K562 (cell line): ENCODE measurements at regions not wholly inside any gene's neighbourhood (a gene's known extent, or its start where the extent isn't known, plus 50 kb on each side); places are given as distances from the start of the nearest gene placed in this dataset.

Source experiments
- ATAC-seq: fragments of 200-7000 bp; cut with Tn5 transposase; 3 replicates; pipeline ENCODE4 v1.9.1; 2020; ENCODE audit warnings: moderate library complexity
- BruUV-seq: library from RNA; stranded (reverse); fragments of 400-500 nt; replicated peaks from 2 replicates; lab custom pipeline; 2021; lab: Mats Ljungman, UMichigan
- CTCF ChIA-PET: fragments of 300-600 bp; formaldehyde crosslinking; extraction: SDS; loops from one replicate; lab custom pipeline; 2021; ENCODE audit warnings: low intra/inter-chr PET ratio; lab: Yijun Ruan, JAX
- POLR2A ChIA-PET: fragments of 300-600, 350-650 bp; sonication (Branson Sonifier 250); formaldehyde crosslinking; extraction: SDS; loops from one replicate; lab custom pipeline; 2021; ENCODE audit warnings: antibody characterized with exemption, inconsistent platforms; lab: Yijun Ruan, JAX
- DNase-seq, 4 experiments: peaks; one replicate each; pipeline versions ENCODE4 v3.0.0 to v3.0.0-alpha.2; 2011 to 2018; ENCODE audit warnings: low spot score in 3 of 4, mixed read lengths in 3 of 4; ENCODE audit errors: extremely low read depth in 1 of 4
- FAIRE-seq: peaks from 2 replicates; lab custom pipeline; 2011; peaks lifted over from hg19 to GRCh38; lab: Jason Lieb, UNC
- H2AFZ ChIP-seq: 2 replicates; pipeline ENCODE4 v1.6.0; 2011; ENCODE audit warnings: low read depth, low read length, control low read depth, inconsistent platforms
- H3K27ac ChIP-seq: fragments of 200-600 bp; 3 replicates; pipeline ENCODE4 v1.8.0; 2011; ENCODE audit warnings: low read depth, mild to moderate bottlenecking, control low read depth, inconsistent platforms, low read length, moderate library complexity, mixed read lengths; ENCODE audit errors: extremely low read depth
- H3K27me3 ChIP-seq, 2 experiments: fragments of 300-600 bp in 1 of 2; 2 replicates in 1 of 2; 3 replicates in 1 of 2; pipeline versions ENCODE4 v1.6.0 to v1.8.0; 2011; ENCODE audit warnings: inconsistent platforms in 2 of 2, low read length in 2 of 2, mild to moderate bottlenecking in 1 of 2, mixed read lengths in 1 of 2, moderate library complexity in 1 of 2; ENCODE audit not compliant: control insufficient read depth in 2 of 2, insufficient read depth in 2 of 2
- H3K36me3 ChIP-seq: fragments of 300-600 bp; 3 replicates; pipeline ENCODE4 v1.8.0; 2011; ENCODE audit warnings: mild to moderate bottlenecking, low read length, inconsistent platforms; ENCODE audit not compliant: control insufficient read depth, insufficient read depth
- H3K4me1 ChIP-seq, 2 experiments: fragments of 200-600 bp in 1 of 2; replicated peaks in 1 of 2; 2 replicates in 1 of 2; 3 replicates in 1 of 2; pipeline versions ENCODE4 v1.5.1 to v1.8.0; 2011; ENCODE audit warnings: inconsistent platforms in 2 of 2, low read length in 2 of 2, mild to moderate bottlenecking in 1 of 2, mixed read lengths in 1 of 2, moderate library complexity in 1 of 2; ENCODE audit not compliant: control insufficient read depth in 2 of 2, insufficient read depth in 2 of 2
- H3K4me2 ChIP-seq: 2 replicates; pipeline ENCODE4 v1.6.1; 2011; ENCODE audit warnings: low read length, control low read depth, inconsistent platforms, mixed read lengths; ENCODE audit not compliant: insufficient read depth
- H3K4me3 ChIP-seq: fragments of 200-600 bp; sonication (generic), shearing (Covaris generic); 2 replicates; pipeline ENCODE4 v1.5.1; 2016; ENCODE audit warnings: control low read depth, inconsistent platforms
- H3K79me2 ChIP-seq: fragments of 200-600 bp; 3 replicates; pipeline ENCODE4 v1.8.0; 2011; ENCODE audit warnings: low read length, inconsistent platforms; ENCODE audit not compliant: control insufficient read depth, insufficient read depth
- H3K9ac ChIP-seq, 2 experiments: 2 replicates each; pipeline versions ENCODE4 v1.6.0 to v1.6.1; 2011; ENCODE audit warnings: low read depth in 2 of 2, low read length in 2 of 2, control low read depth in 1 of 2, inconsistent platforms in 1 of 2, mild to moderate bottlenecking in 1 of 2, mixed read lengths in 1 of 2; ENCODE audit not compliant: insufficient read depth in 1 of 2
- H3K9me1 ChIP-seq: one replicate; pipeline ENCODE4 v1.6.0; 2011; ENCODE audit warnings: inconsistent platforms, mild to moderate bottlenecking, low read length, moderate library complexity; ENCODE audit not compliant: control insufficient read depth, insufficient read depth
- H3K9me3 ChIP-seq: replicated peaks from 2 replicates; pipeline ENCODE4 v1.5.1; 2011; ENCODE audit warnings: low read depth, low read length, inconsistent platforms; ENCODE audit not compliant: control insufficient read depth, insufficient read depth
- H4K20me1 ChIP-seq: replicated peaks from 2 replicates; pipeline ENCODE4 v1.6.1; 2011; ENCODE audit warnings: low read length, inconsistent platforms, mixed read lengths; ENCODE audit not compliant: control insufficient read depth, insufficient read depth
- CEBPB ChIP-seq: fragments of 450-650 bp; IDR thresholded peaks from 2 replicates; pipeline ENCODE4 v1.6.1; 2016; ENCODE audit warnings: missing genetic modification characterization, missing compliant biosample characterization
- CHD2 ChIP-seq: IDR thresholded peaks from 2 replicates; pipeline ENCODE4 v1.6.1; 2011; ENCODE audit warnings: low read depth, low read length
- MAZ ChIP-seq, 2 experiments: fragments of 450-650 bp in 1 of 2; sonication (generic) in 1 of 2; formaldehyde crosslinking; IDR thresholded peaks in 1 of 2; conservative IDR thresholded peaks in 1 of 2; 2 replicates each; pipeline versions ENCODE4 v1.4.0 to v1.5.0; 2020; ENCODE audit warnings: mild to moderate bottlenecking in 1 of 2, missing genetic modification reagents in 1 of 2
- MCM2 ChIP-seq: fragments of 450-650 bp; IDR thresholded peaks from 2 replicates; pipeline ENCODE4 v1.6.1; 2017; ENCODE audit warnings: low read depth, mild to moderate bottlenecking
- ZNF197 ChIP-seq: fragments of 200-800 bp; sonication (Bioruptor generic); IDR thresholded peaks from 2 replicates; pipeline ENCODE4 v1.6.1; 2016; ENCODE audit warnings: low read depth, missing genetic modification characterization, missing compliant biosample characterization
- WGBS: fragments of 100-300 bp; shearing (Covaris generic); methylation state at CpG from one replicate; pipeline ENCODE4 v1.1.6; 2016; ENCODE audit warnings: low coverage, mixed read lengths; ENCODE audit not compliant: insufficient coverage; ENCODE audit errors: missing lambda C conversion rate; 5-methylcytosine and 5-hydroxymethylcytosine counted together
- in situ Hi-C: fragments of 300-500 bp; cut with MboI; formaldehyde crosslinking; loops from 4 replicates; pipeline ENCODE4 v1.15.0; 2018; ENCODE audit warnings: inconsistent platforms, mixed read lengths
- intact Hi-C: fragments of 100-400 bp; cut with micrococcal nuclease; formaldehyde crosslinking; loops from 2 replicates; pipeline ENCODE4 v1.14.2; 2022
- TF ChIP-seq, protein P1 (sequence below): IDR thresholded peaks from 3 replicates; pipeline ENCODE4 v1.6.1; 2011; ENCODE audit warnings: borderline replicate concordance, mild to moderate bottlenecking; ENCODE audit not compliant: insufficient read length, insufficient read depth
- TF ChIP-seq, protein P2 (sequence below): sonication (generic); formaldehyde crosslinking; IDR thresholded peaks from 2 replicates; pipeline ENCODE4 v1.8.0; 2023; ENCODE audit warnings: missing genetic modification reagents, mild to moderate bottlenecking, borderline replicate concordance
- TF ChIP-seq, protein P3 (sequence below): fragments of 250-450 bp; sonication (Bioruptor Pico); IDR thresholded peaks from 2 replicates; pipeline ENCODE4 v1.5.0; 2020; ENCODE audit warnings: mild to moderate bottlenecking, borderline replicate concordance
- TF ChIP-seq, protein P4 (sequence below): sonication (generic); formaldehyde crosslinking; IDR thresholded peaks from 2 replicates; pipeline ENCODE4 v1.8.0; 2022; ENCODE audit warnings: missing genetic modification reagents, mild to moderate bottlenecking, borderline replicate concordance

DNA sequence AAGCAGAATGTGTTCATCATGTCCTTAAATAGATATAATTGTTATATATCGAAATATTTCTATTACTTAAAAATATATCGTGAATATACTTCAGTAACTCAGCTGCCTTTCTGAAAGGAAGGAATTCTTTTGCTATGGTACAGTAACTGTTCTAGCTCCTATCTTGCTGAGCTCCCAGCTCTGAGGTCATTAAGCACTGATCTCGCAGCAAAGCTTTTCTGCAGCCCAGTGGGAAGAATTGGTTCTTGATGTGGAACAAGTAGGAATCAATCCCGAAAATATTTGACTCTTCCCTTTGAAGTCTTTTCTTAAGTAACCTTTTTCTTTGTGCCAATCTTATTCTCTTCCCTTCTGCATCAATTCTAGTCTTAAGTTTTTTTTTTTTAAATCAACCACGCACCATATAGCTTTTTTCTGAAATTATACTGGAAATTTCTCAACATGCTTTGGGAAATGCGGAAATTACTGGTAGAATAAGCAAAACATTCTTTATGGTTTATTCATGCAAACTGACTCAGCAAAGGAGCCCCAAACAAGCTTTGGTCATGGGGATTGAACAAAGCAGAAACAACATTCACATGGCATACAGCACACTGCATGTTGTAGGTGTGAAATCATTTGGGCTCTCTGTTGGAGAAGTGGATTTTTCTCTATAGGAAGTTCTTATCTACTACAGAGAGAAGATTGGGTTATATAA, 428.9 kb upstream of the GNPDA2 start:
- no peak overlapping the region for H3K4me2 ChIP-seq
- H3K9ac ChIP-seq, result no peak overlapping the region
- FAIRE-seq, result no peak
- H3K36me3 ChIP-seq, result no peaks in the 10 kb centered on the region
- POLR2A ChIA-PET, result no interaction called here
- TF ChIP-seq ZNF197 (CRISPR knock-in tag), result no peak
- TF ChIP-seq, protein P1, sequence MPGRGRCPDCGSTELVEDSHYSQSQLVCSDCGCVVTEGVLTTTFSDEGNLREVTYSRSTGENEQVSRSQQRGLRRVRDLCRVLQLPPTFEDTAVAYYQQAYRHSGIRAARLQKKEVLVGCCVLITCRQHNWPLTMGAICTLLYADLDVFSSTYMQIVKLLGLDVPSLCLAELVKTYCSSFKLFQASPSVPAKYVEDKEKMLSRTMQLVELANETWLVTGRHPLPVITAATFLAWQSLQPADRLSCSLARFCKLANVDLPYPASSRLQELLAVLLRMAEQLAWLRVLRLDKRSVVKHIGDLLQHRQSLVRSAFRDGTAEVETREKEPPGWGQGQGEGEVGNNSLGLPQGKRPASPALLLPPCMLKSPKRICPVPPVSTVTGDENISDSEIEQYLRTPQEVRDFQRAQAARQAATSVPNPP, result no peak
- TF ChIP-seq, protein P2, sequence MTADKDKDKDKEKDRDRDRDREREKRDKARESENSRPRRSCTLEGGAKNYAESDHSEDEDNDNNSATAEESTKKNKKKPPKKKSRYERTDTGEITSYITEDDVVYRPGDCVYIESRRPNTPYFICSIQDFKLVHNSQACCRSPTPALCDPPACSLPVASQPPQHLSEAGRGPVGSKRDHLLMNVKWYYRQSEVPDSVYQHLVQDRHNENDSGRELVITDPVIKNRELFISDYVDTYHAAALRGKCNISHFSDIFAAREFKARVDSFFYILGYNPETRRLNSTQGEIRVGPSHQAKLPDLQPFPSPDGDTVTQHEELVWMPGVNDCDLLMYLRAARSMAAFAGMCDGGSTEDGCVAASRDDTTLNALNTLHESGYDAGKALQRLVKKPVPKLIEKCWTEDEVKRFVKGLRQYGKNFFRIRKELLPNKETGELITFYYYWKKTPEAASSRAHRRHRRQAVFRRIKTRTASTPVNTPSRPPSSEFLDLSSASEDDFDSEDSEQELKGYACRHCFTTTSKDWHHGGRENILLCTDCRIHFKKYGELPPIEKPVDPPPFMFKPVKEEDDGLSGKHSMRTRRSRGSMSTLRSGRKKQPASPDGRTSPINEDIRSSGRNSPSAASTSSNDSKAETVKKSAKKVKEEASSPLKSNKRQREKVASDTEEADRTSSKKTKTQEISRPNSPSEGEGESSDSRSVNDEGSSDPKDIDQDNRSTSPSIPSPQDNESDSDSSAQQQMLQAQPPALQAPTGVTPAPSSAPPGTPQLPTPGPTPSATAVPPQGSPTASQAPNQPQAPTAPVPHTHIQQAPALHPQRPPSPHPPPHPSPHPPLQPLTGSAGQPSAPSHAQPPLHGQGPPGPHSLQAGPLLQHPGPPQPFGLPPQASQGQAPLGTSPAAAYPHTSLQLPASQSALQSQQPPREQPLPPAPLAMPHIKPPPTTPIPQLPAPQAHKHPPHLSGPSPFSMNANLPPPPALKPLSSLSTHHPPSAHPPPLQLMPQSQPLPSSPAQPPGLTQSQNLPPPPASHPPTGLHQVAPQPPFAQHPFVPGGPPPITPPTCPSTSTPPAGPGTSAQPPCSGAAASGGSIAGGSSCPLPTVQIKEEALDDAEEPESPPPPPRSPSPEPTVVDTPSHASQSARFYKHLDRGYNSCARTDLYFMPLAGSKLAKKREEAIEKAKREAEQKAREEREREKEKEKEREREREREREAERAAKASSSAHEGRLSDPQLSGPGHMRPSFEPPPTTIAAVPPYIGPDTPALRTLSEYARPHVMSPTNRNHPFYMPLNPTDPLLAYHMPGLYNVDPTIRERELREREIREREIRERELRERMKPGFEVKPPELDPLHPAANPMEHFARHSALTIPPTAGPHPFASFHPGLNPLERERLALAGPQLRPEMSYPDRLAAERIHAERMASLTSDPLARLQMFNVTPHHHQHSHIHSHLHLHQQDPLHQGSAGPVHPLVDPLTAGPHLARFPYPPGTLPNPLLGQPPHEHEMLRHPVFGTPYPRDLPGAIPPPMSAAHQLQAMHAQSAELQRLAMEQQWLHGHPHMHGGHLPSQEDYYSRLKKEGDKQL (CRISPR knock-in tag), result no peak
- no peak for TF ChIP-seq CHD2
- TF ChIP-seq CEBPB, result no peak
- TF ChIP-seq, protein P3, sequence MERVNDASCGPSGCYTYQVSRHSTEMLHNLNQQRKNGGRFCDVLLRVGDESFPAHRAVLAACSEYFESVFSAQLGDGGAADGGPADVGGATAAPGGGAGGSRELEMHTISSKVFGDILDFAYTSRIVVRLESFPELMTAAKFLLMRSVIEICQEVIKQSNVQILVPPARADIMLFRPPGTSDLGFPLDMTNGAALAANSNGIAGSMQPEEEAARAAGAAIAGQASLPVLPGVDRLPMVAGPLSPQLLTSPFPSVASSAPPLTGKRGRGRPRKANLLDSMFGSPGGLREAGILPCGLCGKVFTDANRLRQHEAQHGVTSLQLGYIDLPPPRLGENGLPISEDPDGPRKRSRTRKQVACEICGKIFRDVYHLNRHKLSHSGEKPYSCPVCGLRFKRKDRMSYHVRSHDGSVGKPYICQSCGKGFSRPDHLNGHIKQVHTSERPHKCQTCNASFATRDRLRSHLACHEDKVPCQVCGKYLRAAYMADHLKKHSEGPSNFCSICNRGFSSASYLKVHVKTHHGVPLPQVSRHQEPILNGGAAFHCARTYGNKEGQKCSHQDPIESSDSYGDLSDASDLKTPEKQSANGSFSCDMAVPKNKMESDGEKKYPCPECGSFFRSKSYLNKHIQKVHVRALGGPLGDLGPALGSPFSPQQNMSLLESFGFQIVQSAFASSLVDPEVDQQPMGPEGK (CRISPR knock-in tag), result no peak
- TF ChIP-seq, protein P4, sequence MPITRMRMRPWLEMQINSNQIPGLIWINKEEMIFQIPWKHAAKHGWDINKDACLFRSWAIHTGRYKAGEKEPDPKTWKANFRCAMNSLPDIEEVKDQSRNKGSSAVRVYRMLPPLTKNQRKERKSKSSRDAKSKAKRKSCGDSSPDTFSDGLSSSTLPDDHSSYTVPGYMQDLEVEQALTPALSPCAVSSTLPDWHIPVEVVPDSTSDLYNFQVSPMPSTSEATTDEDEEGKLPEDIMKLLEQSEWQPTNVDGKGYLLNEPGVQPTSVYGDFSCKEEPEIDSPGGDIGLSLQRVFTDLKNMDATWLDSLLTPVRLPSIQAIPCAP (CRISPR knock-in tag), result no peak
- no peak for TF ChIP-seq MAZ (CRISPR knock-in tag; conservative IDR thresholded peaks at IDR 0.05 in 1 of 2, IDR thresholded peaks at IDR 0.05 in 1 of 2)
- no peak for TF ChIP-seq MCM2
- TF ChIP-seq, all 486 proteins: peak for 0
- no peaks in the 10 kb centered on the region for H3K27me3 ChIP-seq
- no peak for DNase-seq
- H3K4me3 ChIP-seq, result no peak overlapping the region
- in situ Hi-C loops, result no loop called here
- no peak overlapping the region for H2AFZ ChIP-seq
- under 1% methylated on average over 6 of the region's 6 CpGs for WGBS
- H3K27ac ChIP-seq, result no peak overlapping the region
- no peaks in the 10 kb centered on the region for H3K9me1 ChIP-seq
- no peaks in the 10 kb centered on the region for H3K9me3 ChIP-seq
- H3K4me1 ChIP-seq, result no peaks in the 10 kb centered on the region
- no peaks in the 10 kb centered on the region for H4K20me1 ChIP-seq
- CTCF ChIA-PET, result no interaction called here
- no TSS peak for BruUV-seq
- no peak for ATAC-seq
- intact Hi-C loops, result no loop called here
- no peaks in the 10 kb centered on the region for H3K79me2 ChIP-seq
